CD4-positive, alpha-beta T cell treated with Interleukin-15 for 4 hours (primary cell): ENCODE measurements at regions not wholly inside any gene's neighbourhood (a gene's known extent, or its start where the extent isn't known, plus 50 kb on each side); places are given as distances from the start of the nearest gene placed in this dataset.
"Not testable (repeated sequence)": the region's sequence is repeated elsewhere in the genome, so short reads cannot be mapped to it uniquely, and the experiment has no call there.

ENCODE experiments used
- DNase-seq: peaks from one replicate; pipeline ENCODE4 v3.0.0-alpha.2; 2020; ENCODE audit warnings: low spot score

DNA sequence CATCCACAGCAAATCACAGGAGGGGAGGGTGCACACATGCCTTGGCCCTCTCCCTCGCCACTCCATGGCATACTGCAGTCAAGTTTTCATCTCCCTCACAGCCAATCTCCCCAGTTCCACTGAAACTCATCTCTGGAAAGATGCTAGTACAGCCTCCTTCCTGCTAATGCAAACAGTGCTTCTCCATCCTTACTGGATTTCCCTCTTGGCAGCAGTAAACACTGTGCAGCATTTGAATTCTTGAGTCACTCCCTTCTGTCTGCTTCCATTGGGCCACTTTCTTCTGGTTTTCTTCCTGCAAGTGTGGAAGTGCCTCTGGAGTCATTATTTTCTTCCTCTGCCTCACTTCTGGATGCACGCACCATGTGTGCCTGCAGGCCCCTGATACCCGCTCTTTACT is 460.3 kb downstream of the QKI start:
- no peak for DNase-seq

DNA sequence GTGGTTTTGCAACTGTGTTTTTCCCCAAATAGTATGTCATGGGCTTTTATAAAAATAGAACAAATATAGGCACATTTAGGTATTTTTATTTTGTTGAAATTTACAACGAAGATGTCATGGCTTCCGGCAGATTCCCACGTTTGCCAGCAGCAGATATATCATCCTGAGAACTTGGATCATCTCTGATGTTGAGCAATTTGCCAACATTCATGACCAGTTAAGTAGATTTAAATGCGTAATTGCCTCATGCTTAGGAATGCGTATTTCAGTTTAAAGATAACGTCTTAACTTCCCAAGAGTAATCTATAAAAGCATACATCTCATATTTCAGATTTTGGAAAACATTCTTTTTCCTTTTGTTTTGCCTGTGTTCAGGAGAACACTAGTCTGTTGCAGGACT is 457.8 kb downstream of the QKI start:
- DNase-seq: no peak

GRCh38 chr6:163871616-163872015 is 457.1 kb downstream of the QKI start:
- DNase-seq: no peak

DNA sequence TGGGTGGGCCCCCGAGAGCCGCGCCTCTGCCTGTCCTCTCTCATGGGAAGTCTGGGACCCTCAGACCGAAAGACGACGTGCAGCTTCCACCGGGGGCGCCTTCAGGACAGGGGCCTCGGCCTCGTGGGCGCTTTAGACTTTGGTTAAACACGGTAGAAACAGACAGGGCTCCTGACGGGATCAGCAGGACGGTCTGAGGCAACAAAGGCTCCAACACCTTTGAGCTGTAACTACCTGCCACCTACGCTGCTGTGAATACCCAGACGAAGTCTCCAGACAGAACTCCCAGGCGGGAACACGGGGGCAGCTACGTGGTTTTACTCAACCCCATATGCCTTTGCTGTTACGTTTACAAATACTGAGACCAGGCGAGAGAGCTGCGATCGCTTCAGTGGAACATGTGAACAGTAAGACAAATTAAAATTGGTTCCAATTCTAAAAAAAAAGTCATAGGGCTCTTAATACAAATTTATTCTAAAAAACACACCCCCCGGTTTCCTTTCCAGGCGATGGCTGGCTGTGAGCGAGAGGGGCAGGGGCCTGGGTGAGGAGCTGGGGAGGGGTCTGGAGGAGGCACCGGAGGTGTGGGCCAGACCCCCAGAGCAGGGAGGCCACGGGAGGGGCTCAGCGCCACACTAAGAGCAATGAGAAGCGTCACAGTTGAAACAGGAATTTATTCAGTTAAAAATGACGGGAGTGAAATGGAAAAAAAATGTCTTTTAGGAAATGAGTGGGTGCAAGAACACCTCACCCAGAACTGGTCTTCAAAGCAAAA is 453.2 kb downstream of the QKI start:
- no peak for DNase-seq

DNA sequence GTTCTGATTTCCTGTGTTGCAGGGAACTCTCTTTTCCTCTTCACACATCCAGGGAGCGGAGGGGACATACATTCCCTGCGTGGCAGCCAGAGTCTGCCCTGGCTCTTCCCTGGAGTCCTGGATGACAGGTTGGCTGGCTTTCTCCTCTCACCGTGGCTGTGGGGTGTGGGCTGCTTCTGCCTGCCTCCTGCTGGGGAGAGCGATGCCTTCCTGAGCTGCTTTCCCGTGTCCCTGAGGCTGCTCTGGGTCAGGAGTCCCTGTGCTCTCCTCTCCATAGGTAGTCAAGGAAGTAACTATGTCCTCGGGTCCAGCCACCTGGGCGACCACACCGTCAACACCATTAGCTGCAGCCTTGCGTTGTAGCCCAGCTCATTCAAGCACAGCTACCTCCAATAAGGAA is 451.7 kb downstream of the QKI start:
- DNase-seq: no peak

DNA sequence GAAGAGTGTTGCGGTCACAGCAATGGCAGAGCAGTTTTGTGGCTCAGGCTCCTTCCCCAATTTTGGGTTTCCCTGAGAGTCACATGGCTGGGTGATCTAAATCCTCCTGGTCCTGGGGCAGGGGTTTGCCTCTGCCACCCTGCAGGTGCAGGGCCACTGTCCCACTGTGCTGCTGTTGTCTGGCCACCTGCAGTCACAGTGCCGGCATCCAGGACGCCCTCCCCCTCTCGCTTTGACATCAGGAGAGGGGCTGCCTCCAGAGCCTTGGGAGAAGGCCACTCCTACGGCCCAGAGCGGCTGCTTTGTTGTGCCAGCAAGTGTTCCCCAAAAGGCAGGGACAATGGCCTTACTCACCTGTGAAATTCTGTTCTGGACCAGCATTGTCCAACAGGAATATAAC is 449.0 kb downstream of the QKI start:
- DNase-seq: no peak

- no peak for DNase-seq
Measured at GRCh38 chr6:163862701-163863100, 448.2 kb downstream of the QKI start.

GRCh38 chr6:163861627-163862026 is 447.1 kb downstream of the QKI start:
- no peak for DNase-seq

DNA sequence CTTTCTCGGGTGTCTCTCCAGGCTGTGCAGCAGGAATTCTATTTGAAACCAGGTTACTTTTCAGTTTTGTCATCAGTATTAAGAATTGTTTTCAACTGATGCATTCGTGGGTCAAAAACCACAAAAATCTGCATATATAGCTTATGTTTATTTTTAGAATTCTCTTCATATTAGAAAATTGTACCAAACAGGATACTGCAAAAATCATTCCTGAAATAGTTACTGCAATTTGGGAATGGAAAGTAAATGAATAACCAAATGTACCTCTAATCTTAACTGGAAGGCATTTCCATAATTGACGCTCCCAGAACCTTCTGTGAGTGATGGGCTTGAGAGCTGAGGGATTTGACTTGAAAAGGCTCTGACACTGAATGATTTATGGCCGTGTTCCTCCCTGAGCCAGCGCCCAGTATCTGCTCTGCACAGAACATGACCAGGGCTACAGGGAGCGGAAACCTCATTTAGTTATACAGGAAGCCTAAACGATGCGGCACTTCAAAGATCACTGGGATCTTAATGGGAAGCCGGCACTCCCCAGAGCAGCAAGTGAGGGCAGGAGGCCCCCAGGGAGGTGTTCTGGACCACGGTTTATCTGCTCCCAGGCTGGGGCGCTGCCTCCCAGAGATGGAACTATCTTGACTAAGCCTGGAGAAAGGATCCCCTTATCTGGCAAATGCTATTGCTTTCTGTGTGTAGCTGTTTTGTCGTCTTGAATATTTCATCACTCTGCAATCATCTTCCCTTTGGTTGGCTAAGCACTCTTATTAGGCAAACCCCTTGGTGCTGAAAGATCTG is 446.0 kb downstream of the QKI start:
- no peak for DNase-seq

DNA sequence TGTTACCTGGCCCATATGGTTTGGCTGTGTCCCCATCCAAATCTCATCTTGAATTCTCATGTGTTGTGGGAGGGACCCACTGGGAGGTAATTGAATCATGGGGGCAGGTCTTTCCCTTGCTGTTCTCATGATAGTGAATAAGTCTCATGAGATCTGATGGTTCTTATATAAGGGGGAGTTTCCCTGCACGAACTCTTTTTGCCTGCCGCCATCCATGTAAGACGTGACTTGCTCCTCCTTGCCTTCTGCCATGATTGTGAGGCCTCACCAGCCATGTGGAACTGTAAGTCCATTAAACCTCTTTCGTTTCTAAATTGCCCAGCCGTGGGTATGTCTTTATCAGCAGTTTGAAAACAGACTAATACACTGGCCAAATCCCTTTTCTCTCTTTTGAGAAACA is 444.4 kb downstream of the QKI start:
- not testable (repeated sequence) for DNase-seq

GRCh38 chr6:163857421-163857820 is 442.9 kb downstream of the QKI start:
- no peak for DNase-seq

DNA sequence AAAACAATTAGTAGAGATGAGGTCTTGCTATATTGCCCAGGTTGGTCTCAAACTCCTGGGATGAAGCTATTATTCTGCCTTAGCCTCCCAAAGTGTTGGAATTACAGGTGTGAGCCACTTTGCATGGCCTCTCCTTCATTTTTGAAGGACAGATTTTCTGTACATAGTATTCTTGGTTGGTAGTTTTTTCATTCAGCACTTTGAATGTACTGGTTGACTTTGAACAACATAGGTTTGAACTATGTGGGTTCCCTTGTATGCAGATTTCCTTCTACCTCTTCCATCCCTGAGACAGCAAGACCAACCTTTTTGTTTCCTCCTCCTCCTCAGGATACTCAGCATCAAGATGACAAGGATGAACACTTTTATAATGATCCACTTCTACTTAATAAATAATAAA is 436.4 kb downstream of the QKI start:
- DNase-seq: no peak

DNA sequence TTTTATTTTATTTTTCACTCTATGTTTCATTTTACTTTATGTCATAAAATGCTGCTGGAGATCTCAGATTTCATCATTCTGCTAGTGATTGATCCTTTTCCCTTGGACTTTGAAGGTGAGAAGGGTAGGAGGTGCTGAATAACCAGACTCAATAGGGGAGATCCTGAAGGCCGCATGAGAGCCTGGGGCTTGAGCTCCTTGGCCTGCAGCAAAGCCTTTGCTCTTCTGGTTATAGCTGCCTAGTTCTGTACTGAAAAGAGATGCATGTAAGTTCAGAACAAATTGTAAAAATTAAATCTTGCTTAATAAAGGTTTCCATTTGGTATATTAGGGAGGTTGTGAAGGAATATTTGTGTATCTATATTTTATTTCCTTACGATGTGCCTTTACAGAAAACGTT is 430.2 kb downstream of the QKI start:
- no peak for DNase-seq

DNA sequence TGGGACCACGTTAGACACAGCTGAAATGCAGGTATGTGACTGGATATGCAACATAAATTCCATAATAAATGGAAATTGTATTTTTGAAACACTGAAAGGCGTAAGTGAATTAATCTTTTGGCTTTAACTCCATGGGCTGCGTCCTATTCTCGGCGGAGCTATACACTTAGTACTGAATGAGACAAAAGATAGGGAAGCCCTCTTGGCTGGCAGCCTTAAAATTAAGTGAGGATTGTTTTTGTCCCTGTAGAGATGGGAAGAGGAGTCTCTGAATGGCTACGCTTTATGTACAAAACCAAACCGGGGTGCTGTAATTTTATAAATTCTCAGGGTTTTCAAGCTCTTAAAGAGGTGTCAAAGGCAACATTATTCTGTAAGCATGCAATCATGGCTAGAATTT is 429.8 kb downstream of the QKI start:
- DNase-seq: no peak

DNA sequence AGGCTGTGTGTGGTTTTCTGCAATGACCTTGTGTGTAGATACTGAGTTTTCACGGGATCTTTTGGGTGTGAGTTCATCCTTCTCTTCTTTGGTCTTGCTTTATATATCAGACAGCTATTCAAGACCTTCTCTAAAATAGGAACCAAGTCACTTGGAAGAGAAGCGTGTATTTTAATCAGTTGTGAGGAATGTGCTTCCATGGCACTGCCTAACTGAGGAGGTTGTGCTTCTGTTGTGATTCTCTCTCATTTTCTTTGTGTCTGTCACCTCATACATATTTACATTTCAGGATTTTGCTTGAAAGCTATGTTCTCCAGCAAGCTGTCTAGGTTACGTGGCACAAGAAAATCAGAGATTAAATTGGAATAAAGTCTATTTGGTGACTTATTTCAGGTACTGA is 428.7 kb downstream of the QKI start:
- no peak for DNase-seq

DNA sequence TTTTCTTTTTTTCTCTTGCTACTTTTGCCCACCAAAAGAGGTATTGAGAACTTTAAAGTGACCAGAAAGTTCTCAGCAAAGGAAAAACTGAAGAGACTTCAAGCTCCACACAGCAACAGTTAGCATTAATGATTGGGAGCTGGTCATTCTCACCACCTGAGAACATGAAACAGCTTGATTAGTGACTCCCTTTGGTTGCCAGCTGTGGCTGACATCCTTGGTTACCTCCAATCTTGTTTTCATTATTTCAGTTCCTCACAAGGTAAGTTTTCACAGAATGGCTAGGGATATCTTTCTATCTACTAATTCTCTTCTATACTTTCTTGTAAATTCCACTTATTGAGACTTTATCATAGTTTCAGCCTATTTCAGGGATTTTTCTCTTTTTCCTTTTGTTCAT is 427.9 kb downstream of the QKI start:
- DNase-seq: no peak

DNA sequence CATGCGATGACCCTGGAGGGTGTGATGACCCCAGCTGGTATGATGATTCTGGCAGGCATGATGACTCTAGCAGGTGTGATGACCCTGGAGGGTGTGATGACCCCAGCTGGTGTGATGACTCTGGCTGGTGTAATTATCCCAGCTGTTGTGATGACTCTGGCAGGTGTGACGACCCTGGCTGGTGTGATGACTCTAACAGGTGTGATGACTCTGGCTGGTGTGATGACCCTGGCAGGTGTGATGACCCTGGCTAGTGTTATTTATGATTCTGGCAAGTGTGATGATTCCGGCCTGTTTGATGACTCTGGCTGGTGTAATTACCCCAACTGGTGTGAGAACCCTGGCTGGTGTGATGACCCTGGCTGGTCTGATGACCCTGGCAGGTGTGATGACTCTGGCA is 427.2 kb downstream of the QKI start:
- DNase-seq: no peak

- DNase-seq: no peak
Measured at GRCh38 chr6:163841326-163841725, 426.8 kb downstream of the QKI start.

DNA sequence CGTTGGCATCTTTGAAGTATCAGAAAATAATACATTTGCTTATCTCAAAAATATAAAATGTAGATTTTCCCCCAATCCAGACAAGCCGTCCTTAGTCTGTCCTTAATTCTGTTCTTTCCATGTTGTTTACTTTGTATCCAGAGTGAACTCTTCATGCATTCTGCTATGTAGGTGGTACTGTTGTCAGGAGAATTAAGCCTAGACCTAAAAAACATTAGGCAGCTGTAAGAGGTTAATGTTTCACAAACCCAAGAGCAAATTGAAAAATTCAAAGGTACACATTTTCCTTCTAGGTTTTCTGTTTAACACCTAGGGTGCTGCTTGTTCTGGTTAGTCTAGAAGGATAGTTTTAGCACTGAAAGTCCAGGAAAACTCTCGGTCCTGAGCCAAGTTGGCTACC is 426.4 kb downstream of the QKI start:
- DNase-seq: no peak

DNA sequence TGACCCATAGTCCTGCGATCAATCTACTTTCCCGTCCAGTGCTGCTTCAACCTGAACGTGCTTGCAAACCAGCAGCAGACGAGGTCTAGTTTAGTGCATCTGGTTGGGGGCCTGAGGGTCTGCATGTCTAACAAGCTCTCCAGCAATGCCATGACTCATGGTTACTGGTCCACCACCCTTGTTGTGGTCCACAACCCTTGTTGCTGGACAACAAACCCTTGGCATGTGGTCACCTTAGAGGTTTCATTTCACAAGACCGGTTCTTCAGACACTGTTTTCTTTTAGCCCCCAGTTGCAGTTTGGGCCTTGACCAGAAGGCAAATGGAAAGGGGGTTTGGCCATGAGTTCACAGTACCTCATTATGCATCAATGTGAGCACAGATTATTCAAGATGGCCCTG is 424.8 kb downstream of the QKI start:
- no peak for DNase-seq

DNA sequence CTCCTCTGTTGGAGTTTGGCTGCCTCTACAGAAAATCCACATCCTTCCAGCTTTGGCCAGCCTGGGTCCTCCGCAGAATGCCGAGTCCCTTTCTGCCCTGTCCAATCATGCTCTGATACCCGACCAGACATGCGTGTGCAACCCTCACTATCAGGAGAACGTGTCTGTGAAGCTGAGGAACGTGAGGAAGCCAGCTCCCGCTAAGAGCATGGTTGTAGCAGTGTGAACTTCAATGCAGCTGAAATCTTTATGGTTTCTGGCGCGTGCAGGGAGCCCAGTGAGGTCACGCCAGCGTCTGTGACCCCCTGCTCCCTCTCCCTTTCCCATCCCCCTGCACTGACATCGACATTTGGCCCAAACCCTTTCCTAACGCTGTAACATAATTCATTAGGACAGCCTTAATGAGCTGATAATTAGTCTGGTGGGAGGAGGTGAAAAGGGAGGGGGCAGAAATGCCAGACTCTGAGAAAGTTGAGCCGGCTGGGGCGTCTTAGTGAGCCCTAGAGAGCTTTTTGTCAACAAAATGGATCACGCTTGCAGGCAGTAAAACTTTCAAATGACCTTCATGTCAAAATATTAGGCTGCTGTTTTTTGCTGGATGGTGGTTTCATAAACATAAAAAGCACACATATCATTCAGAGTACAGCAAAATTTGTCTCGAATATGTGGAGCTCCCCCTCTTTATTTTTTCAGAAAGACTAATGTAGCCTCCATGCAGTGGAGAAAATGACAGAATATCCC is 423.3 kb downstream of the QKI start:
- DNase-seq: no peak

GRCh38 chr6:163836876-163837690 is 422.6 kb downstream of the QKI start:
- DNase-seq: no peak
